Adipocyte (in vitro differentiated cells): ENCODE measurements at regions not wholly inside any gene's neighbourhood (a gene's known extent, or its start where the extent isn't known, plus 50 kb on each side); places are given as distances from the start of the nearest gene placed in this dataset.

Experiments used
- DNase-seq: peaks from one replicate; pipeline ENCODE4 v3.0.0-alpha.2; 2015; ENCODE audit warnings: low read depth
- H3K27me3 ChIP-seq: replicated peaks from 2 replicates; pipeline ENCODE4 v1.7.0; 2013; ENCODE audit warnings: mild to moderate bottlenecking, low read length, moderate library complexity; ENCODE audit not compliant: control insufficient read depth, insufficient read depth
- H3K36me3 ChIP-seq: 2 replicates; pipeline ENCODE4 v1.7.0; 2013; ENCODE audit warnings: low read length, mild to moderate bottlenecking, moderate library complexity; ENCODE audit not compliant: control insufficient read depth, insufficient read depth, severe bottlenecking
- H3K4me1 ChIP-seq: 2 replicates; pipeline ENCODE4 v1.7.0; 2013; ENCODE audit warnings: mild to moderate bottlenecking, low read length, moderate library complexity; ENCODE audit not compliant: control insufficient read depth, insufficient read depth
- H3K4me3 ChIP-seq: 2 replicates; pipeline ENCODE4 v1.7.0; 2013; ENCODE audit warnings: mild to moderate bottlenecking, low read length, moderate library complexity
- H3K9ac ChIP-seq: 2 replicates; pipeline ENCODE4 v1.7.0; 2013; ENCODE audit warnings: mild to moderate bottlenecking, low read length, moderate library complexity
- H3K9me3 ChIP-seq: 2 replicates; pipeline ENCODE4 v1.7.0; 2013; ENCODE audit warnings: mild to moderate bottlenecking, low read length, moderate library complexity; ENCODE audit not compliant: control insufficient read depth

DNA sequence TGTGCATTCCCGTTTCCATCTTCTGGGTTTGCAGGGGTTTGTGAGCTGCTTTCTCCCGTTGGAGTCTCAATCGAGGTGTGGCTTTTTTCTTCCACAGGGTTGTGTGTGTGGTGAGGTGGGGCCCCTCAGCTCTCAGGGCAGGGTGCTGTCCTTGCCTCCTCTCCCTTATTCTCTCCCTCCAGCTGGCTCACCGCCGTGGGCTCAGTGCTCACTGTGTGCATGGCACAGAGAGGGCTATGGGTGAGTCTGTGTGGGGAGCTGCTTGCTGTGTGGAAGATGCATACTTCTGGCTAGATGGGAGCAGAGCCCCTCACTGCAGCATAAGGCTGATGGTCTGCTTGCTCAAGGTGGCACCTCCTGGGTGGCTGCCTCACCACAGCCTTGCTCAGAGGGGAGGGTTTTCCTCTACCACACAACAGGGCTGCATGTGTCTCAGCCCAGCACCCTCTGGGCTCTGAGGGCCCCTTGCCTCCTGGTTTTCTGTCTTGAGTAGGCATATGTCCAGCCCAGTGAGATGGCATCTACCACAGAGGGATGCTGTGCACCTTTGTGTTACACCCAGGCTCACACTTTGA, 203.1 kb upstream of the B3GAT1 start:
- Histone ChIP-seq H3K9me3 (no peaks in the 10 kb centered on the region), H3K27me3 (no peaks in the 10 kb centered on the region), H3K36me3 (no peaks in the 10 kb centered on the region), H3K4me1 (no peaks in the 10 kb centered on the region), H3K9ac (no peak overlapping the region), H3K4me3 (no peak overlapping the region)
- no peak for DNase-seq

- Histone ChIP-seq H3K9me3 (no peaks in the 10 kb centered on the region), H3K36me3 (no peaks in the 10 kb centered on the region), H3K4me1 (no peaks in the 10 kb centered on the region), H3K27me3 (no peaks in the 10 kb centered on the region), H3K9ac (no peak overlapping the region), H3K4me3 (no peak overlapping the region)
- DNase-seq: no peak
Measured at GRCh38 chr11:134614141-134614540, 202.1 kb upstream of the B3GAT1 start.

DNA sequence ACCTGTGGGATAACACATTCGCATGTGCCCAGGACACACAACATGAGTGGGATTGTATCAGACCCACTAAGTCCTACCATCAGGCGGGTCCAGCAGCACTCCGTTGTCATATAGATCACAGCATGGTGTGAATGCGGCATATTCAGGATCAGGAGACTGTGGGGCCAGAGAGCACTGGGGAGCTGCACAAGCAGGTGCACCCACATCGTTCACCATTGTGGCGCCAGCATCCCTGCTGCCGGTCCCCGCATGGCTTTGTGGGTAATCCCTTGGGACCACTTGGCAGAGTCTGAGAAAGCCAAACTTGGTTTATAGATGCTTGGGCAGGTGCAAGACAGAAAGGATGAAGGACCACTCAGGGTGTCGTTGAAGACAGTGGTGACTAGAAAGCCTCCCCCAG, 201.6 kb upstream of the B3GAT1 start:
- Histone ChIP-seq H3K4me3 (no peak overlapping the region), H3K27me3 (no peaks in the 10 kb centered on the region), H3K9me3 (no peaks in the 10 kb centered on the region), H3K36me3 (no peaks in the 10 kb centered on the region), H3K4me1 (no peaks in the 10 kb centered on the region), H3K9ac (no peak overlapping the region)
- DNase-seq: no peak

GRCh38 chr11:134612140-134613030, 200.3 kb upstream of the B3GAT1 start:
- H3K9ac ChIP-seq: no peak overlapping the region
- no peak overlapping the region for H3K4me3 ChIP-seq
- no peaks in the 10 kb centered on the region for H3K27me3 ChIP-seq
- H3K9me3 ChIP-seq: no peaks in the 10 kb centered on the region
- no peak for DNase-seq
- H3K4me1 ChIP-seq: no peaks in the 10 kb centered on the region
- H3K36me3 ChIP-seq: no peaks in the 10 kb centered on the region

- Histone ChIP-seq H3K4me1 (no peaks in the 10 kb centered on the region), H3K27me3 (no peaks in the 10 kb centered on the region), H3K9me3 (no peaks in the 10 kb centered on the region), H3K4me3 (no peak overlapping the region), H3K9ac (no peak overlapping the region), H3K36me3 (no peaks in the 10 kb centered on the region)
- no peak for DNase-seq
Measured at GRCh38 chr11:134611537-134611936, 199.5 kb upstream of the B3GAT1 start.

DNA sequence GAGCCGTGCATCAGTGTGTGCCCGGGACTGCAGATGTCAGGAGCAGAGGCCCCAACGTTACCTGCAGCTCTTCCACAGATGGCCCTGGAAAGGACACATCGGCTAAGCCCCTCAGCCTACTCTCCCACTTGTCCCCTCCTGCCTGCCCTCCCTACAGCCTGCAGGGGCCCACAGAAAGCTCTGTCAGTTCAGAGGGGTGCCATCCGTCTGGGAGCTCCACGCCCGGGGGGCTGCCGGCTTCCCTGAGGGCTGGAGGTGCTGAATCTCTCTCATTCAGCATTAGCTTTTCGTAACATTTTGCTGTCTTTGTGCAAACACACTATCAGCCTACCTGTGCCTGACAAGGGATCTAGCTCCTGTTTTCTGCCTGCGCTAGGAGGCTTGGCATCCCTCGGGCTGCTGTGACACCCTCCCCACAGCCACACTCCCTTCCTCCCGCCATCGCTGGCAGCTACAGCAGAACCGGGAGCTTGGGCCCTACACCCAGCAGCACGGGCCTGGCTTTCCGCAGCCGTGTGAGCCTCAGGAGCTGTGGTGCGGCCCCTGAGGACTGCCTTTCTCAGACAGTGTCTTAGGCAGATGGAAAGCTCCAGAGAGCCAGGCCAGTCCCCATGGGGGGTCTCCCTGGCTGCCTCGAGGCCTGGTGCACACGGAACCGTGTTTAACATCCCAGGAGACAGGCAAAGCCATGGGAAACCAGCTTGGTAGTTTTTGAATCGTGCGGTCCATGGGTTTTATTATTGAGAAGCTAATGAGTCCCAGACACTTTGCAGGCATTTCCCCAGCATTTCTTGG, 198.3 kb upstream of the B3GAT1 start:
- Histone ChIP-seq H3K9ac (no peak overlapping the region), H3K4me3 (no peak overlapping the region)
- DNase-seq: no peak

GRCh38 chr11:134609361-134610115, 197.5 kb upstream of the B3GAT1 start:
- Histone ChIP-seq H3K4me3 (no peak overlapping the region), H3K9me3 (no peaks in the 10 kb centered on the region), H3K27me3 (no peaks in the 10 kb centered on the region), H3K36me3 (no peaks in the 10 kb centered on the region), H3K4me1 (no peaks in the 10 kb centered on the region), H3K9ac (no peak overlapping the region)
- no peak for DNase-seq

More for the DNA sequence above, 198.3 kb upstream of the B3GAT1 start:
- Histone ChIP-seq H3K4me1 (no peaks in the 10 kb centered on the region), H3K36me3 (no peaks in the 10 kb centered on the region), H3K27me3 (no peaks in the 10 kb centered on the region), H3K9me3 (no peaks in the 10 kb centered on the region)

DNA sequence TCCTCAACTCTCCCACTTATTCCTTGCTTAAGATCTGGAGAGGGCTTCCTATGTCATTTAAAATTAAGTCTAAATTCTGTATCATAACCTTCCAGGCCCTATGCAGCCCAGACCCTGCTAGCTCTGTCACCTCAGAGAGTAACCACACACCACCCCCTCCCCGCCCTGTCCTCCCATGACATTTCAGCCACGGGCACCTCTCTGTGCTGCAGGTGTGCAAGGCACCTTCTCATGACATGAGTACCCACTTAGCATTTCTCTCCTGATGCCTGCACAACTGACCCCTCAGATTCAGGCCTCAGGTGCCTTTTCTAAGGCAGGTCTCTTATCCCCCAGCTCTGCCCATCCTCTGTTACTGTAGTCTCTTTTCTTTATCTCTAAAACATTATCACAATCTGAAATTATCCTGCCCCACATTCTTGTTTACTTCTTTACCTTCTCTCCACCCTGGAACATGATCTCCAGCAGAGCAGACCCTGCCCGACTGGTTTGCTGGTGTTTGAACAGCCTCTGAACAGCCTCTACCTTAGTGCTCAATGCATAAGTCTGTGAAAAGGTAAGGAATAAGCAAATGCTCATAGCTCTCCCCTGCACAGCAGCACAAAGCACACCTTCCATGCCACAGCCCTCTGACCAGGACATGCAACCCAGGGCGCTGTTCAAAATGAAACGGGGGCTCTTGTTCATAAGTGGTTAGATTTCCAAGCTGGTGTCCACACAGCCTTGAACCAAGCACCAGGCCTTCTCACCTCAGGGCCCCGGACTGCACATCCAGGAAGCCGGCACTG, 196.1 kb upstream of the B3GAT1 start:
- no peak overlapping the region for H3K9ac ChIP-seq

DNA sequence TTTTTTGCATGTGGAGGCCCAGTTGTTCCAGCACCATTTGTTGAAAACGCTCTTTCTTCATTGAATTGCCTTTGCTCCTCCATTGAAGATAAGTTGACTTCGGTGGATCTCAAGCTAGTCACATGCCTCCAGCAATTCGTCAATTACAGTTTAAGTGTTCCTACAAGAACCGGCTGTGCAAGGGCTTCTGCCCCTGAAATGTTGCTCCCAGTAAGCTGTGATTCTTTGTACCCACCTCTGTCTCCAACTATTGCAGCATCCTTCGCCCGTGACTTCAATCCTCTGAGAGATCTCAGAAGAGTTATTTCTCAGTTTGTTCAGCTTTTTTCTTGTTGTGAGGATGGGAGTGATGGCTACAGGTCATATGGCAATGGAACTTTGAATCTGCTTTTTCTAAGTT, 194.2 kb upstream of the B3GAT1 start:
- no peak for DNase-seq
- H3K4me3 ChIP-seq: no peak overlapping the region
- H3K9ac ChIP-seq: no peak overlapping the region
- H3K36me3 ChIP-seq: no peaks in the 10 kb centered on the region
- H3K4me1 ChIP-seq: no peaks in the 10 kb centered on the region
- no peaks in the 10 kb centered on the region for H3K9me3 ChIP-seq
- no peaks in the 10 kb centered on the region for H3K27me3 ChIP-seq

More for the DNA sequence above, 196.1 kb upstream of the B3GAT1 start:
- Histone ChIP-seq H3K4me3 (no peak overlapping the region), H3K36me3 (no peaks in the 10 kb centered on the region), H3K4me1 (no peaks in the 10 kb centered on the region), H3K9me3 (no peaks in the 10 kb centered on the region), H3K27me3 (no peaks in the 10 kb centered on the region)
- DNase-seq: no peak

GRCh38 chr11:134604886-134605285, 192.8 kb upstream of the B3GAT1 start:
- Histone ChIP-seq H3K27me3 (no peaks in the 10 kb centered on the region), H3K9ac (no peak overlapping the region), H3K36me3 (no peaks in the 10 kb centered on the region), H3K4me3 (no peak overlapping the region), H3K4me1 (no peaks in the 10 kb centered on the region), H3K9me3 (no peaks in the 10 kb centered on the region)
- DNase-seq: no peak
